HS-27A (cell line): ENCODE measurements at regions not wholly inside any gene's neighbourhood (a gene's known extent, or its start where the extent isn't known, plus 50 kb on each side); places are given as distances from the start of the nearest gene placed in this dataset.
"Not testable (repeated sequence)": the region's sequence is repeated elsewhere in the genome, so short reads cannot be mapped to it uniquely, and the experiment has no call there.

Experiments
- DNase-seq: peaks from one replicate; pipeline ENCODE4 v3.0.0-alpha.2; 2012; ENCODE audit warnings: low read depth, missing footprints

DNA sequence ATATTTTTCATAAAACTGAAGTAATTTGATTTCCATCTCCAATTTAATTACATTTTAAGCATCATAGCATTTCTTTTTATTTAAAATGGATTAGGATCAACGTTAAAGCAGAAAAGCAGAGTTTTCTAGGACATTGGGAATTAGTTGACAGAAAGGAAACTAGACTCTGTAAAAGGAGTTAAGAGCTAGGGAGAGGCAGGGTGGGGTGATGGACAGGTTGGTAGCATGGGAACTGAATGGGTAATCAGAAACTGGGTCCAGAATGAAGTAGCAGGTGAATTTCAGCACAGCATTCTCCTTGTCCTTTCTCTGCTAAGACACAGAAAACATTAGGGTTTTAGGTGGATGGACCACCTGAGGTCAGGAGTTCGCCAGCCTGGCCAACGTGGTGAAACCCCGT, 97.6 kb downstream of the ANAPC4 start:
- no peak for DNase-seq

DNA sequence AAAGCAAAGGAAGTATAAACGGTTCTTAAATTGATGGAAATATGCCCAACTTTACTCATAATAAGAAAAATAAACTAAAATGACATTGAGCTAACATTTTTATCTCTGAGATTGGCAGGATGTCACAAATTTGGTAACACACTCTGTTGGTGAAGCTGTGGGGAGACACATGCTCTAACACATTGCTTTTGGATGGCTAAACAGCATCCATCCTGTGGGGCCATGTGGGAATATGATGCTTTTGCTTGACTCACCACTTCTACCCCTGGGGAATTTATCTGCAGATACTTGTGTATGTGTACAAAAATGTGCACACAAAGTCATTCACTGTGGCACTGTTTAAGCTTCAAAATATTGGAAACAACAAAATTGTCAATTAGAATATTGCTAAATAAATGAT, 100.2 kb downstream of the ANAPC4 start:
- DNase-seq = no peak

DNA sequence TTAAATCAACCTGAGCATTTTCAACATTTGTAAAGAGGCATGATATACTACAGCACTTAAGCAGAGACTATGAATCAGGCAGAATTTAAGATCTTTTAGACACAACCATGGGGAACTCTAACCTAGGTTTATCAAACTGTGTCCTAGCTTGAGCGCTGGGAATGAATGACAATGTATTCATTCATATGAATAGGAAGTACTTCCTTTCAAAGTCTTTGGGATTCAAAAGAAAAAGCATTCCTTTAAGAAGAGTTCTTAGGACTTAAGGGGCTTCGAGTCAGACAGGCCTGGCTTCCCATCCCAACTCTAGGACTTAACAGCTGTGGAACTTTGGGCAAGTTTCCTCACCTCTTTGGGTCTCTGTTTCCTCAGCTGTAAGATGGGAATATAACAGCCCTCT, 104.6 kb downstream of the ANAPC4 start:
- no peak for DNase-seq

DNA sequence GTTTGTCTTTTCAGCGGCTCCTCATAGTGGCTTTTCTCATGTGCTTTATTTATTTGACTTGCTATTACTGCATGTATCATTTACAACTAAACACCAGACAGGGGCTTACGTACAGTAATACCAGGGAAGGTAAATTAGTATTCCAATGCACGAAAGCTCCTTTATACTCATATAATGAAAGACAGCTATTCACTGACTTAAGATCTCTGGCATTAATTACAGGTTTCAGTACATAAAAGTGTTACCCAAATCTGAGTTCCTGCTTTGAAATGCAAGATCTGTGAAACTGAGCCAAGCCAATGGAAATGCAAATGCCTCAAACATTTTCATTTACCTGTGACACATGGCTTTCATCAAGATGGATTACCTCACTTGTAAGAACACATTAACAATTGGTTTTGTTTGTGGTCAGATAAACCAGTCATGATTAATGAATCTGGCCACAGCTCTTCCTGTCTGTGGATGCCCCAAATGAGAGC, 107.2 kb downstream of the ANAPC4 start:
- no peak for DNase-seq

DNA sequence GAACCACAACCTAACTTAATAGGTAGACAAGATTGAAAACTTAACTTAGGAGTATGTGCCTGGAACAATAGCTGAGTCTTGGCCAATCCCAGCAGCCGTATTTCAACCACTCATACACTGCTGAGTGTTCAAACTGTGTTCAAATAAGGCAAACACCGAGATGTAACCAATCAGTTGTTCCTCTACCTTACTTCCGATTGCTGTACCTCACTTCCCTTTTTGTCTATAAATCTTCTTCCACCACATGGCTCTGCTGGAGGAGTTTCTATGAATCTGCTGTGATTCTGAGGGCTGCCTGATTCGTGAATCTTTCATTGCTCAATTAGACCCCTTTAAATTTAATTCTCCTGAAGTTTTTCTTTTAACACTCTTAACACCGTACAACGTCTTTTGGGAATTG, 108.0 kb downstream of the ANAPC4 start:
- no peak for DNase-seq

DNA sequence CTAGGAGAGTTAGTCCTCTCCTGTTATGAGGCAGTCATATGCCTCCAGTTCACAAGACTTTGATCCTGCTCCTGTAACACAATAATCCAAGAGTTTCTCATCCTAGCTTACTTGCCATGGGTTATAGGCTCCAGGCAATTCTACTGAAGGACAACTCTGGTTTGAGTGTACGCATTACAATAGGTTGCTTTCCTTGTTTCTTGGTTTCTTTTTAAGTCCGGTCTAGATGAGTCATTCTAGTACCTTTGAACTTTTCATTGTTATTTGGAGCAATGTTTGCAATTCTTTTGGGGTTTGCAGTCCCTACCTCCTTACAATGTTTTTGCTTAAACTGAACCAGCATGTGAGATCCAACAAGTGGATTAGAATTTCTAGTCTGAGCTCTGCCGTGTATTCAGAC, 109.1 kb downstream of the ANAPC4 start:
- no peak for DNase-seq

DNA sequence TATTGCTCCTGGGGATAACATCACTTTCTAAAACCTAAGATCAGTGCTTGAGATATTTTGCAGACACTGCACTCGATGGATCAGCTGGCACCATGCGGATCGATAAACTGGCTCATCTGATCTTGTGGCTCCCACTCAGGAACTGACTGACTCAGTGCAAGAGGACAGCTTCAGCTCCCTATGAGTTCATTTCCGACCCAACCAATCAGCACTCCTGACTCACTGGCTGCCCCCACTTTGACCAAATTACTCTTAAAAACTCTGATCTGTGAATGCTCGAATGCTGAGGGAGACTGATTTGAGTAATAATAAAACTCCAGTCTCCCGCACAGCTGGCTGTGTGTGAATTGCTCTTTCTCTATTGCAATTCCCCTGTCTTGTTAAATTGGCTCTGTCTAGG, 110.1 kb downstream of the ANAPC4 start:
- DNase-seq = no peak

DNA sequence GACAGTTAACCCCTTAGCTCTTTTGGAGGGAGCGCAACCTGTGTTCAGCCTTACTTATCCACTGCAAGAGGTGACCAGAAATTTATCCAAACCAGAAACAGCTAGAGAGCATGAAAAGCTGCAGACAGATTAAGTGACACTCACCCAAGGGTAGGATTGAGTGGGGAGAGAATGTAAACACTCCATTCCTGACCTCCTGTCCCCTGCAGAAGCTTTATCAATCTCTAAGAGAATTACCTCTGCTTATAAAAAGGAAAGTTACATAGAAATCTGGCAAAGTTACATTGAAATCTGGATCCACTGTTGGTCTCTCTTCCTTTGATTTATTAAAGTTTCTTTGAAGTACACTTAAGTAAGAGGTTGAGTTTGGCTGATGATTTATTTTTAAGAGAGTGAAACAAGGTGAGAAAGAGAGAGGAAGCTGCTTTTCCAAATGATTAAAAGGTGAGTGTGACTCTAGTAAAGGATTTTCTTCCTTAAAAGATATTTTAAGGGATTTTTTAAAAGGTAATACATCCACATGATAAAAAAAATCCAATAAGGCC, 112.3 kb downstream of the ANAPC4 start:
- DNase-seq = no peak

DNA sequence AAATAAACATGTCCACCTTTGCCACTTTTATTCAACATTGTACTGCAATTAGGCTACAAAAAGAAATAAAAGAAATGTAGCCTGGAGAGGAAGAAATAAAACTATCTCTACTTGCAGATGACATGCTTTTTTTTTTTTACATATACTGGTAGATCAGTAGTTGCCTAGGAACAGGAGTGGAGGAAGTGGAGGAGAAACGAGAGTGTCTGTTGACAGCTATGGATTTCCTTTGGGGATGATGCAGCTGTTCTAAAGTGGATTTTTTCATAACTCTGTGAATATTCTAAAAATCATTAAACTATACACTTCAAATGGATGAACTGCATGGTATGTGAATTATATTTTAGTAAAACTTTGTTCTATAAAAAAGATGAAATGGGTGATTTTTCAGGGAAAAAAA, 116.4 kb downstream of the ANAPC4 start:
- DNase-seq = no peak

DNA sequence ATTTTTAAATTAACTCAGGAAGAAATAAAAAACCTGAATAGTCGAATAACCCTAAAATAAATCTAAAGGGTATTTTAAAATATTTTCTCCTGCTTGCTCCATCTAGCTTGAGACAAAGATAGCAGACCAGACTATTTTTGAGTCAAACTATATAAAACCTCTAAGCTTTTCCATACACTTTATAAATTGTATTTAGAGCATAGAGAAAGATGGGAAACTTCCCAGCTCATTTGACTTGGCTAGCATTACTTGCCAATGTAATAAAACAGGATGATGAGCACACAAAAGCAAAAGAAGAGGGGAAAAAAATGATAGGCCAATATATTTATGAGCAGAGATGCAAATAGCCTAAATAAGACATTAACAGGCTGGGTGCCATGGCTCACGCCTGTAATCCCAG, 117.1 kb downstream of the ANAPC4 start:
- no peak for DNase-seq

DNA sequence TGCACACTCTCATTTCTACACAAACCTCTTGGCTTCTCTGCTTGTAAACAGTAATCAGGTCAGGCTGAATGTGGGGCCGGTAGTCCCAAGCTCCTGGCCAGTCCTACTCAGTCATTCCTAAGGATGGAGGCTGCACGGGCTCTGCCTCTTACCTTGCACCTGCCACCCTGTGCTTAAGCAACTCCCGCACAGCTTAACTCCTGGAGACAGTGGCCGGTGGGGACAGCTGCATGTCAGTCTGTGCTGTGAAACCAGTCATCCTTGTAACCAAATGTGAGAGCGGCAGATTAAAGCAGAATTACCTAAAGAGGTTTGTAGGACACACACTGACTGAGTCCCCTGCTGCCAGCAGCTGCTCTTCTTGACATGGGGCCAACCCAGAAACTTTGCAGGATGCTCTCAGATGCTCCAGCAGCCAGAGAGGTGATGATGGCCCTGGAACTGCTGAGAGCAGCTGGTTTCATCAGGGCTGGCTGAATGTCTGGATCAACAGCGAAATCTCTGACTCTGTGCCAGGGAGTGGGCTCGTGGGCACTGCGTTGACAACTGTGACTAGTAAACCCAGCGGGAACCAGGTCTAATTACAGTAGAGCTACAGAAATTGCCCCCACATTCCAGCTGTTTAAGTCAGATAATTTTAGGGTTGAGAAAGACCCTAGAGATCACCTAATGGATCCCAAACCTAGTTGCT, 123.7 kb downstream of the ANAPC4 start:
- no peak for DNase-seq

DNA sequence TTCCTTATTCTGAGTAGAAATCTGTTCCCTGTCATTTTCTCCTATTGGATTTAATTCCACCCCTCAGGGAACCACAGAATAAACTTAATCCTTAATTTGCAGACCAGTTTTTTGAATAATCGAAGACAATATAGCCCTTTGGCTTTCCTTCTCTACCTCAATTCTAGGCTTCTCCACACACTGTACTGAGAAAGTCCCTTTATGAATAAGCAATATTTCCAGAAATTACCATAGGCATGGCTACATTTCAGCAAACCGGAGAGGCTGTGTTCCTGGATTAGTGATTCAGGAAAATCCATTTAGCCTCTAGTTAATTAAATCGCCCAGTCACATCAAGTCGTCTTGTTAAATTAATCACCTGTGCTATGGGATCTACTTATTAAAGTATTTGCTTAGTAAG, 125.1 kb downstream of the ANAPC4 start:
- no peak for DNase-seq

DNA sequence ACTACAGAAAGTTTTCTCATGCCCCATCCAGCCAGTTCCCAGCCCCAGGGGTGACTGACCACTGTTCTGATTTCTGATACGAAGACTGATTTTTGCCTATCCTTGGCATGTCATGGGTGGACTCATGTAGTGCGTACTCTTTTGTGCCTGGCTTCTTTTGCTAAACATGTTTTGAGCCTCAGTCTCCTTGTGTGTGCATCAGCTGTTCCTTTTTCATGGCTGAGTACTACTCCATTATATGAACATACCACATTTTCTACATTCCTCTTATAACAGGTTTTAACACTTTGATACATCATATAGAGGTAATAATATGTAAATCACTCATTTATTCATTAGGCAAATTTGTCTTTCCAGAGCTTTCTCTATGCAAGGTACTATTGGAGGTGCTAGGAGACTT, 126.7 kb downstream of the ANAPC4 start:
- DNase-seq = no peak

DNA sequence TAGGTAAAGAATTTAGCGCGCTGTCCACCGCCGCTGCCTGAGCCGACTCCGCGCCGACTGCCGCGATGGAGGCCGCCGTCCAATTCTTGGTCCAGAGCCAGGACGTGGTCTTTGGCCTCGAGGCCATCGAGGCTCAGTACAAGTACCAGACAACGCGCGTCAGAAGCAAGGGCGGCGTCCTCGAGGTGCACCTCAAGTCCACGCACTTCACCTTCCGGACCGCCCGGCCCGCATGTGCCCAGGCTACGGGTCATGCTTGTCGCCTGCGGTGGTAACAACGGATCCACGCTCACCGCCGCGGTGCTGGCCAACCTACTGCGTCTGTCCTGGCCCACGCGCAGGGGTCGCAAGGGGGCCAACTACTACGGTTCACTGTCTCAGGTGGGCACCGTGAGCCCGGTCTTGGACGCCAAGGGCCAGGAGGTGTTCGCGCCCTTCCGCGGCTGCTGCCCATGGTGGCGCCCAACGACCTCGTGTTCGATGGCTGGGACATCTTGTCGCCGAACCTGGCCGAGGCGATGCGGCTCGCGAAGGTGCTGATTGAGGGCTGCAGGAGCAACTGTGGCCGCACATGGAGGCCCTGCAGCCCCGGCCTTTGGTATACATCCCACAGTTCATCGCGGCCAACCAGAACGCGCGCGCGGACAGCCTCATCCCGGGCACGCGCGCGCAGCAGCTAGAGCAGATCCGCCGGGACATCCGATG, 128.0 kb downstream of the ANAPC4 start:
- no peak for DNase-seq

DNA sequence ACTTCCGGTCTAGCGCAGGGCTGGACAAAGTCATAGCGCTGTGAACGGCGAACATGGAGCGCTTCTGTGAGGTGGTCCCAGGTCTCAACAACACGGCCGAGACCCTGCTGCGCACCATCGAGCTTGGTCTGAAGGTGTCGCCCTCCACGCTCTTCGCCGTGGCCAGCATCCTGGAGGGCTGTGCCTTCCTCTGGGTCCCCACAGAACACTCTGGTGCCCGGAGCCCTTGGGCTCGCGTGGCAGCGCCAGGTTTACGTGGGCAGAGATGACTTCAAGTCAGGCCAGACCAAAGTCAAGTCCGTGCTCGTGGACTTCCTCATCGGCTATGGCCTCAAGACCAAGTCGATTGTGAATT, 128.6 kb downstream of the ANAPC4 start:
- DNase-seq = no peak

DNA sequence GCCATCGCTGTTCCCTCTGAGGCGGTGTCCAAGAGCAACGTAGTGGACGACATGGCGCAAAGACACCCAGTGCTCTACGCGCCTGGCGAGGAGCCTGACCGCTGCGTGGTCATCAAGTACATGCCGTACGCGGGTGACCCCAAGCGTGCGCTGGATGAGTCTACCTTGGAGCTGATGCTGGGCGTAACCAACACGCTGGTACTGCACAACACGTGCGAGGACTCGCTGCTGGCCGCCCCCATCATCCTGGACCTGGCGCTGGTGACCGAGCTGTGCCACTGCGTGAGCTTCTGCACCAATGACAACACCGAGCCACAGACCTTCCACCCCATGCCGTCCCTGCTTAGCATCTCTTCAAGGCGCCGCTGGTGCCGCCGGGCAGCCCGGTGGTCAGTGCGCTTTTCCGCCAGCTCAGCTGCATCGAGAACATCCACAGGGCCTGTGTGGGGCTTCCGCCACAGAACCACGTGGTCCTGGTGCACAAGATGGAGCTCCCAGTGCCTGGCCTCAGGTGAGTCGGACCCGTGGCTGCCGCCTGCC, 129.0 kb downstream of the ANAPC4 start:
- no peak for DNase-seq

DNA sequence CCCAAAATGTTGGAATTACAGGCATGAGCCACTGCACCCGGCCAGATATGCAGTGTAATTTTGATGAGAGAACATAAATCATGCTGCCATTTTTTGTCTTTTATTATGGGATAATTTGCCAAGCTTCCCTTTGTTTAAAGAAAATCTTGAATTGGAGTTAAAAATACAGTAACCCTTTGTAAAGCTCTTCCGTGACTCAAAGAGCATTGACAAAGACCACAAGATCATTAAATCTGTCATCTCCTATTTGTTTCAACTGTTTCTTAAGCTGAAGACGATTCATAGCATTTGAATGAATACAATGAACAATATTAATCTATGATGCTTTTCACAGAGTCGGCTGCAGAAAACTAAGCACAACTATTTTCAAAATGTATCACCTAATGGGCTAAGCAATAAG, 132.6 kb downstream of the ANAPC4 start:
- DNase-seq = no peak

DNA sequence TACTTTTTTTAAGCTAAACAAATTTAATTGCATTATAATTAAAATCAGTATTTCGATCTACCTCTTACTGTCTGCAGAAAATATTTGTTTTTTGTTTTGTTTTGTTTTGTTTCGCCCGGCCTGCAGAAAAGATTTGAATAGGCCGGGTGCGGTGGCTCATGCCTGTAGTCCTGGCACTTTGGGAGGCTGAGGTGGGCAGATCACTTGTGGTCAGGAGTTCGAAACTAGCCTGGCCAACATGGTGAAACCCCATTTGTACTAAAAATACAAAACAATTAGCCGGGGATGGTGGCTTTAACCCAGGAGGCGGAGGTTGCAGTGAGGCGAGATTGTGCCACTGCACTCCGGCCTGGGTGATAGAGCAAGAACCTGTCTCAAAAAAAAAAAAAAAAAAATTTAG, 134.8 kb downstream of the ANAPC4 start:
- not testable (repeated sequence) for DNase-seq

DNA sequence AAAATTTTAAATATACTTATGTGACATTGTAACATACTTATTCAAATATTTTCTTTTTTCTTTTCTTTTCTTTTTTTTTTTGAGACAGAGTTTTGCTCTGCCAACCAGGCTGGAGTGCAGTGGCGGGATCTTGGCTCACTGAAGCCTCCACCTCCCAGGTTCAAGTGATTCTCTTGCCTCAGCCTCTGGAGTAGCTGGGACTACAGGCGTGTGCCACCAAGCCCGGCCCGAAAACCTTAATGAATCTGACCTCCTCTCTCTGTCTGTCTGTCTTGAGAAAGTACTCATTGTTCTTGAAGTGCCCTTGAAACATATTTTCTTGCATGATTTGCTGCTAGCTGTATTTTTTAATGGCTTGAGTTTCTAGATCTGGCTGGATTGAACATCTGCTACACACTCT, 136.8 kb downstream of the ANAPC4 start:
- DNase-seq = no peak

DNA sequence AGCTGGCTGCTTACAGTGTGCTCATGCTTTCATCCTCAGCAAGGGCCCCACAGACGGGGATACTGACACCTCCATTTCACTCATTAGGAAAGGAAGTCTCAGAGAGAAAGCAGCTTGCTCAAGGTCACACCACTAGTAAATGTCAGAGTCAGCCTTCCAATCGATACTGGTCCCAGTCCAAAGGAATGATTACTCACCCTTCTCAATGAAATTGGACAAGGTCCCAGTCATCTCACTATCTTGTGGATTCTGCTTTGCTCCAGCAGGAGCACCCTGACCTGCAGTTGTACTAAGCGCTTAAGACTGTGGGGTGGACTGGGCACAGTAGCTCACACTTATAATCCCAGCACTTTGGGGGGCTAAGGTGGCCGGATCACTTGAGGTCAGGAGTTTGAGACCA, 132.2 kb upstream of the SLC34A2 start:
- DNase-seq = peak; percentile 2

DNA sequence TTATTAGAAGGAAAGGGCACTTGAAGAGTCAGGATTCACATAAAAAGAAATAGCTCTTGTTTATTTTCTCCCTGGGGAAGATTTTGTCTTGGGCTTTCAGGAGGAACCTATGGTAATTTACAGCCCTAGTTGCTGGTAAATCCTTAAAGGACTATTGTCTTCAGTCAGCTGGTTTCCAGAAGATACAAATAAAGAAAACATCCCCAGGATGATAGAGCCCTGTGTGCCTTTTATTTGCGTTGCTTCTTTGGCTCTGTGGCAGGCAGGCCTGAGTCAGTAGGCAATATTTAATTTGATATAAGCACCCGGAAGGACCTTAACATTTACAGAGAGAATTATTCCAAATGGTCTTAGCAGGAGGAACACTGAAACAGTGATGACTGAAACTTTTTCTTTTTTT, 131.0 kb upstream of the SLC34A2 start:
- DNase-seq = no peak

DNA sequence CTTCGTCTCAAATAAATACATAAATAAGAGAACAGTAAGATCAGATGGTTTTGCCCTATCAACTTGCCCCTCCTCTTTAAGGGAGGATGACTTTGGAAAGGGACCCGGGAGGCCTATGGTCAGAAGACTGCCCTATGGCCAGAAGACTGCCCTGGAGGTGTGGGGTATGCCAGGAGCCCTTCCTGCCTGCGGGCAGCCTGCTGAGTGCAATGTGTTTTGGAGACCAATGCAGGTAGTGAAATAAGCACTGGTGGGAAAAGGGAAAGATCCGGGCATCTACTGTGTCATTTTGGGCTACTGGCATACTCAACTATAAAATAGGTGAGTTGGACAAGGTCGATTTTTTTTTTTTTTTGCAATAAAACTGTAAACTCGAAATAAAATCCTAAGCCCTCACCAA, 129.8 kb upstream of the SLC34A2 start:
- no peak for DNase-seq

DNA sequence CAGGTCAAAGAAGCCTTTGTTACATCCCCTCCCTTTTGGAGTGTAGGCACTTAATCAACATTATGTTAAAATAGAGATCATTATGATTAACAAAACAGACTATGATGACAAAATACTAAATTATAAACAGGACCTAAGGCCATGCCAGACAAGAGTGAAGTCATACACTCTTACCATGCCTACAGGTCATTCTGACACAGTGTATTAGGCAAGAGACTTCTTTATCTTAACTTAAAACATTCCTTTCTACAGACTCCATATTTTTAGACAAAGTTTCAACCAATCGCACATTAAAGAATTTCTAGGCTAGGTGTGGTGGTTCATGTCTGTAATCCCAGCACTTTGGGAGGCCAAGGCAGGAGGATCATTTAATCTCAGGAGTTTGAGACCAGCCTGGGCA, 128.6 kb upstream of the SLC34A2 start:
- DNase-seq = no peak

DNA sequence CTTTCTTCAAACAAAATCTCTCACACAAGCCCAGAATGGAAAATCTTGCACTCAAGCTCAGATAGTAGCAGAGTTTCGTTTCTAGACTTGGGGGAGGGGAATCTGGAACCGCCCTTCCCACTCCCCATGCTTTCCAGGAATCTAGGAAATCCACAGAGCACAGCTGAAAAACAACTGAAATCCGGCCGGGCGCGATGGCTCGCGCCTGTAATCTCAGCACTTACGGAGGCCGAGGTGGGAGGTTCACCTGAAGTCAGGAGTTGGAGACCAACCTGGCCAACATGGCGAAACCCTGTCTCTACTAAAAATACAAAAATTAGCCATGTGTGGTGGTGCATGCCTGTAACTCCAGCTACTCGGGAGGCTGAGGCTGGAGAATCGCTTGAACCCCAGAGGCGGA, 127.3 kb upstream of the SLC34A2 start:
- no peak for DNase-seq
